ENCODE measurements at regions not wholly inside any gene's neighbourhood (a gene's known extent, or its start where the extent isn't known, plus 50 kb on each side); places are given as distances from the start of the nearest gene placed in this dataset.

- TF ChIP-seq USF1 (IDR thresholded peaks at IDR 0.05) (no peak), TEAD4 (IDR thresholded peaks at IDR 0.05) (no peak), EGR1 (IDR thresholded peaks at IDR 0.05) (no peak), EP300 (IDR thresholded peaks at IDR 0.05; ENCODE audit: borderline replicate concordance) (no peak), ZBTB7A (IDR thresholded peaks at IDR 0.05; ENCODE audit: low read depth) (no peak), NFIC (IDR thresholded peaks at IDR 0.05) (no peak), YY1 (IDR thresholded peaks at IDR 0.05; ENCODE audit: low read depth) (no peak)
- TF ChIP-seq, protein P1, sequence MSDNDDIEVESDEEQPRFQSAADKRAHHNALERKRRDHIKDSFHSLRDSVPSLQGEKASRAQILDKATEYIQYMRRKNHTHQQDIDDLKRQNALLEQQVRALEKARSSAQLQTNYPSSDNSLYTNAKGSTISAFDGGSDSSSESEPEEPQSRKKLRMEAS (IDR thresholded peaks at IDR 0.05) = no peak
These were observed 298.3 kb upstream of the RBMS1 start for GRCh38 chr2:160791884-160792283.

DNA sequence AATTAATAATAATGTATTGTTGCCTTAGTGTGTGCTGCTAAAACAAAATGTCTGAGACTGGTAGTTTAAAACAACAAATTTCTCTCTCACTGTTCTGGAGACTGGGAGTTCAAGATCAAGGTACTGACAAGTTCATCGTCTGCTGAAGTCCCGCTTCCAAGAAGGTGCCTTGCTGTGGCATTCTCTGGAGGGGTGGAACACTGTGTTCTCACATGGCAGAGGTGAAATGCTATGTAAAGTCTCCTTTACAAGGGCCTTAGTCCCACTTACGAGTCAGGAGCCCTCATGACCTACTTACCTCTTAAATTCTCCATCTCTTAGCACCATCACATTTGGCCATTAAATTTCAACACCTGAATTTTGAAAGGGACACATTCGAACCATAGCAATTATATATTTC, 299.2 kb upstream of the RBMS1 start:
- TF ChIP-seq TCF12 (IDR thresholded peaks at IDR 0.05; ENCODE audit: low read depth) (no peak), CREB1 (IDR thresholded peaks at IDR 0.05; ENCODE audit: low read depth) (no peak), FOXM1 (IDR thresholded peaks at IDR 0.05; ENCODE audit: borderline replicate concordance, low read depth) (no peak), TAF1 (IDR thresholded peaks at IDR 0.05; ENCODE audit: low read depth) (no peak), EP300 (IDR thresholded peaks at IDR 0.05; ENCODE audit: borderline replicate concordance) (no peak), TEAD4 (IDR thresholded peaks at IDR 0.05) (no peak), CEBPB (IDR thresholded peaks at IDR 0.05) (no peak), RAD21 (IDR thresholded peaks at IDR 0.05; ENCODE audit: low read depth) (no peak)
- TF ChIP-seq, protein P2, sequence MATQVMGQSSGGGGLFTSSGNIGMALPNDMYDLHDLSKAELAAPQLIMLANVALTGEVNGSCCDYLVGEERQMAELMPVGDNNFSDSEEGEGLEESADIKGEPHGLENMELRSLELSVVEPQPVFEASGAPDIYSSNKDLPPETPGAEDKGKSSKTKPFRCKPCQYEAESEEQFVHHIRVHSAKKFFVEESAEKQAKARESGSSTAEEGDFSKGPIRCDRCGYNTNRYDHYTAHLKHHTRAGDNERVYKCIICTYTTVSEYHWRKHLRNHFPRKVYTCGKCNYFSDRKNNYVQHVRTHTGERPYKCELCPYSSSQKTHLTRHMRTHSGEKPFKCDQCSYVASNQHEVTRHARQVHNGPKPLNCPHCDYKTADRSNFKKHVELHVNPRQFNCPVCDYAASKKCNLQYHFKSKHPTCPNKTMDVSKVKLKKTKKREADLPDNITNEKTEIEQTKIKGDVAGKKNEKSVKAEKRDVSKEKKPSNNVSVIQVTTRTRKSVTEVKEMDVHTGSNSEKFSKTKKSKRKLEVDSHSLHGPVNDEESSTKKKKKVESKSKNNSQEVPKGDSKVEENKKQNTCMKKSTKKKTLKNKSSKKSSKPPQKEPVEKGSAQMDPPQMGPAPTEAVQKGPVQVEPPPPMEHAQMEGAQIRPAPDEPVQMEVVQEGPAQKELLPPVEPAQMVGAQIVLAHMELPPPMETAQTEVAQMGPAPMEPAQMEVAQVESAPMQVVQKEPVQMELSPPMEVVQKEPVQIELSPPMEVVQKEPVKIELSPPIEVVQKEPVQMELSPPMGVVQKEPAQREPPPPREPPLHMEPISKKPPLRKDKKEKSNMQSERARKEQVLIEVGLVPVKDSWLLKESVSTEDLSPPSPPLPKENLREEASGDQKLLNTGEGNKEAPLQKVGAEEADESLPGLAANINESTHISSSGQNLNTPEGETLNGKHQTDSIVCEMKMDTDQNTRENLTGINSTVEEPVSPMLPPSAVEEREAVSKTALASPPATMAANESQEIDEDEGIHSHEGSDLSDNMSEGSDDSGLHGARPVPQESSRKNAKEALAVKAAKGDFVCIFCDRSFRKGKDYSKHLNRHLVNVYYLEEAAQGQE (IDR thresholded peaks at IDR 0.05; ENCODE audit: low read depth) = no peak

- TF ChIP-seq EP300 (IDR thresholded peaks at IDR 0.05; ENCODE audit: borderline replicate concordance) (no peak), EGR1 (IDR thresholded peaks at IDR 0.05) (no peak), FOXM1 (IDR thresholded peaks at IDR 0.05; ENCODE audit: borderline replicate concordance, low read depth) (no peak), USF1 (IDR thresholded peaks at IDR 0.05) (no peak), CEBPB (IDR thresholded peaks at IDR 0.05) (no peak), ZBTB7A (IDR thresholded peaks at IDR 0.05; ENCODE audit: low read depth) (no peak), RAD21 (IDR thresholded peaks at IDR 0.05; ENCODE audit: low read depth) (no peak), CREB1 (IDR thresholded peaks at IDR 0.05; ENCODE audit: low read depth) (no peak), TCF12 (IDR thresholded peaks at IDR 0.05; ENCODE audit: low read depth) (no peak), NFIC (IDR thresholded peaks at IDR 0.05) (no peak), TAF1 (IDR thresholded peaks at IDR 0.05; ENCODE audit: low read depth) (no peak), TEAD4 (IDR thresholded peaks at IDR 0.05) (no peak)
- TF ChIP-seq, protein P2 (IDR thresholded peaks at IDR 0.05; ENCODE audit: low read depth) = no peak
- TF ChIP-seq, protein P1 (IDR thresholded peaks at IDR 0.05) = no peak
These were observed 301.3 kb upstream of the RBMS1 start for GRCh38 chr2:160794926-160795325.

DNA sequence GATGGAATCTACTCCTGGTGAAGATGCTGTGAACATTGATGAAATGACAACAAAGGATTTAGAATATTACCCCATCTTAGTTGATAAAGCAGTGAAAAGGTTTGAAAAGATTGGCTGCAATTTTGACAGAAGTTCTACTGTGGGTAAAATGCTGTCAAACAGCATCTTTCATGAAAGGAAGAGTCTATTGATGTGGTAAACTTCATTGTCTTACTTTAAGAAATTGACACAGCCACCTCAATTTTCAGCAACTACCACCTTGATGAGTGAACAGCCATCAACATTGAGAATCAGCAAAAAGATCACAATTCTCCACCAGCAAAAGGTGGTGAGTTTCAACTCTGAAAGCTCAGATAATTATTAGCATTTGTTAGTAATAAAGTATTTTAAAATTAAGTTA, 310.3 kb upstream of the RBMS1 start:
- TF ChIP-seq EP300 (IDR thresholded peaks at IDR 0.05; ENCODE audit: borderline replicate concordance) (no peak), NFIC (IDR thresholded peaks at IDR 0.05) (no peak), TEAD4 (IDR thresholded peaks at IDR 0.05) (no peak), CEBPB (IDR thresholded peaks at IDR 0.05) (no peak), CREB1 (IDR thresholded peaks at IDR 0.05; ENCODE audit: low read depth) (no peak)

GRCh38 chr2:160810406-160810805, 316.8 kb upstream of the RBMS1 start:
- TF ChIP-seq, protein P1 (IDR thresholded peaks at IDR 0.05) = no peak
- no peak for TF ChIP-seq RAD21 (IDR thresholded peaks at IDR 0.05; ENCODE audit: low read depth)
- TF ChIP-seq EP300 (IDR thresholded peaks at IDR 0.05; ENCODE audit: borderline replicate concordance) = no peak
- no peak for TF ChIP-seq USF1 (IDR thresholded peaks at IDR 0.05)
- TF ChIP-seq TEAD4 (IDR thresholded peaks at IDR 0.05) = no peak
- no peak for TF ChIP-seq CEBPB (IDR thresholded peaks at IDR 0.05)
- TF ChIP-seq TCF12 (IDR thresholded peaks at IDR 0.05; ENCODE audit: low read depth) = no peak
- no peak for TF ChIP-seq CREB1 (IDR thresholded peaks at IDR 0.05; ENCODE audit: low read depth)
- no peak for TF ChIP-seq NFIC (IDR thresholded peaks at IDR 0.05)
- TF ChIP-seq FOXM1 (IDR thresholded peaks at IDR 0.05; ENCODE audit: borderline replicate concordance, low read depth) = no peak

All from Ishikawa (cell line).